ENCODE measurements at regions not wholly inside any gene's neighbourhood (a gene's known extent, or its start where the extent isn't known, plus 50 kb on each side); places are given as distances from the start of the nearest gene placed in this dataset.

DNA sequence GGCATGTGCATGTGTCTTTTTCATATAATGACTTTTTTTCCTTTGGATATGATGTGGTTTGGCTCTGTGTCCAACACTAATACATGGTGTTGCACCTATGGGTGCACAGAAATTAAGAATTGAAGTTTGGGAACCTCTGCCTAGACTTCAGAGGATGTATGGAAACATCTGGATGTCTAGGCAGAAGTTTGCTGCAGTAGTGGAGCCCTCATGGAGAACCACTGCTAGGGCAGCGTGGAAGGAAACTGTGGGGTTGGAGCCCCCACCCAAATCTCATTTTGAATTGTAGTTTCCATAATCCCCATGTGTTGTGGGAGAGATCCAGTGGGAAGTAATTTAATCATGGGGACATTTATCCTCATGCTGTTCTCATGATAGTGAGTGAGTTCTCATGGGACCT lies 235.0 kb upstream of the TRPC7 start:
- TF ChIP-seq, protein P1, sequence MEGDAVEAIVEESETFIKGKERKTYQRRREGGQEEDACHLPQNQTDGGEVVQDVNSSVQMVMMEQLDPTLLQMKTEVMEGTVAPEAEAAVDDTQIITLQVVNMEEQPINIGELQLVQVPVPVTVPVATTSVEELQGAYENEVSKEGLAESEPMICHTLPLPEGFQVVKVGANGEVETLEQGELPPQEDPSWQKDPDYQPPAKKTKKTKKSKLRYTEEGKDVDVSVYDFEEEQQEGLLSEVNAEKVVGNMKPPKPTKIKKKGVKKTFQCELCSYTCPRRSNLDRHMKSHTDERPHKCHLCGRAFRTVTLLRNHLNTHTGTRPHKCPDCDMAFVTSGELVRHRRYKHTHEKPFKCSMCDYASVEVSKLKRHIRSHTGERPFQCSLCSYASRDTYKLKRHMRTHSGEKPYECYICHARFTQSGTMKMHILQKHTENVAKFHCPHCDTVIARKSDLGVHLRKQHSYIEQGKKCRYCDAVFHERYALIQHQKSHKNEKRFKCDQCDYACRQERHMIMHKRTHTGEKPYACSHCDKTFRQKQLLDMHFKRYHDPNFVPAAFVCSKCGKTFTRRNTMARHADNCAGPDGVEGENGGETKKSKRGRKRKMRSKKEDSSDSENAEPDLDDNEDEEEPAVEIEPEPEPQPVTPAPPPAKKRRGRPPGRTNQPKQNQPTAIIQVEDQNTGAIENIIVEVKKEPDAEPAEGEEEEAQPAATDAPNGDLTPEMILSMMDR (IDR thresholded peaks at IDR 0.05; ENCODE audit: borderline replicate concordance) = no peak
- Histone ChIP-seq H3K27ac (replicated peaks) (no peak overlapping the region), H3K4me3 (no peak overlapping the region), H3K9me3 (replicated peaks) (peaks cover 51% of the 10 kb centered on the region), H3K4me1 (no peaks in the 10 kb centered on the region), H3K27me3 (ENCODE audit: low read depth) (no peaks in the 10 kb centered on the region), H3K36me3 (no peaks in the 10 kb centered on the region)
- no peak for DNase-seq
- intact Hi-C loops (cut with micrococcal nuclease) = no loop called here

DNA sequence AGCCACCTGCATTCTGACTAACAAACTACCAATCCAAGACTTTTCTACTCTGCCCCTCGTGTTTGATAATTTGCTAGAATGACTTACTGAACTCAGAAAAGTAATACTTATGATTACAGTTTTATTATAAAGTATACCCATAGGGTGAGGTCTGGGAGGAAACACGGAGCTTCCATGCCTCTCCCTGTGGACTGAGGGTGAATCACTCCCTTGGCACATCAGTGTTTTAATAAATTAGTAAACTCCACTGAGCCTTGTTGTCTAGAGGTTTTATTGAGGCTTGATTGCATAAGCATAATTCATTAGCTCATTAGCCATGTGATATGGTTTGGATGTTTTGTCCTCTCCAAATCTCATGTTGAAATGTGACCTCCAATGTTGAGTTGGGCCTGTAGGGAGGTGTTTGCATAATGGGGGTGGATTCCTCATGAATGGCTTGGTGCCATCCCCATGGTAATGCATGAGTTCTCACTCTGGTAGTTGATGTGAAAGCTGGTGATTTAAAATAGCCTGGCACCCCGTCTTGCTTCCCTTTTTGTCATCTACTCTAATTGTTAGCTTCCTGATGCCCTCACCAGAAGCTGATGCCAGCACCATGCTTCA lies 233.6 kb upstream of the TRPC7 start:
- Histone ChIP-seq H3K4me1 (no peaks in the 10 kb centered on the region), H3K36me3 (no peaks in the 10 kb centered on the region), H3K27ac (replicated peaks) (no peak overlapping the region), H3K27me3 (ENCODE audit: low read depth) (peaks cover 7% of the 10 kb centered on the region), H3K4me3 (no peak overlapping the region), H3K9me3 (replicated peaks) (peaks cover 41% of the 10 kb centered on the region)
- intact Hi-C loops (cut with micrococcal nuclease) = no loop called here
- DNase-seq = no peak
- TF ChIP-seq, protein P1 (IDR thresholded peaks at IDR 0.05; ENCODE audit: borderline replicate concordance) = no peak

DNA sequence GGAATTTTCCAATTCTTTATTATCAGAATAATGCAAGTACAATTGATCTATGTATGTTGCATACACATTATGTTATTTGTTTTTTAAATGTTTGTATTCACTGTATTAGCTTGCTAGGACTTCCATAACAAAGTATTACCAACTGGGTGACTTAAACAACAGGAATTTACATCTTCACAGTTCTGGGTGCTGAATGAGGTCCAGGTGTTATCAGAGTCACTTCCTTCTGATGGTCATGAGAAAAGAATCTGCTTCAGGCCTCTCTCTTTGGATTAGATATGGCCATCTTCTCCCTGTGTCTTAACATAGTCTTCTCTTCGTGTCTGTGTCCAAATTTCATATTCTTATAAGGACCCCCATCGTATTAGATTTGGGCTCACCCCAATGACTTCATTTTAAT lies 229.1 kb upstream of the TRPC7 start:
- Histone ChIP-seq H3K27me3 (ENCODE audit: low read depth) (peaks cover 19% of the 10 kb centered on the region), H3K27ac (replicated peaks) (no peak overlapping the region), H3K36me3 (no peaks in the 10 kb centered on the region), H3K9me3 (replicated peaks) (peaks cover 18% of the 10 kb centered on the region), H3K4me3 (no peak overlapping the region), H3K4me1 (no peaks in the 10 kb centered on the region)
- intact Hi-C loops (cut with micrococcal nuclease) = no loop called here
- TF ChIP-seq, protein P1 (IDR thresholded peaks at IDR 0.05; ENCODE audit: borderline replicate concordance) = no peak
- no peak for DNase-seq

DNA sequence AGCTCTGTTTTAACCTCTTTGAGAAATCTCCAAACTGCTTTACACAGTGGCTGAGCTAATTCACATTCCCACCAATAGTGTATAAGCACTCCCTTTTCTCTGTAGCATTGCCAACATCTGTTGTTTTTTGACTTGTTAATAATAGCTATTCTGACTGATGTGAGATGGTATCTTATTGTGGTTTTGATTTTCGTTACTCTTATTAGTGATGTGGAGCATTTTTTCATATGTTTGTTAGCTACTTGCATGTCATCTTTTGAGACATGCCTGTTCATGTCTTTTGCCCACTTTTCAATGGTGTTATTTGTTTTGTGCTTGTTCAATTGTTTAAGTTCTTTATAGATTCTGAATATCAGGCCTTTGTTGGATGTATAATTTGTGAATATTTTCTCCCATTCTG lies 225.2 kb upstream of the TRPC7 start:
- Histone ChIP-seq H3K27ac (replicated peaks) (no peak overlapping the region), H3K36me3 (no peaks in the 10 kb centered on the region), H3K27me3 (ENCODE audit: low read depth) (peaks cover 19% of the 10 kb centered on the region), H3K4me3 (no peak overlapping the region), H3K9me3 (replicated peaks) (peaks cover 19% of the 10 kb centered on the region), H3K4me1 (no peaks in the 10 kb centered on the region)
- TF ChIP-seq, protein P1 (IDR thresholded peaks at IDR 0.05; ENCODE audit: borderline replicate concordance) = no peak
- no peak for DNase-seq
- intact Hi-C loops (cut with micrococcal nuclease) = no loop called here

DNA sequence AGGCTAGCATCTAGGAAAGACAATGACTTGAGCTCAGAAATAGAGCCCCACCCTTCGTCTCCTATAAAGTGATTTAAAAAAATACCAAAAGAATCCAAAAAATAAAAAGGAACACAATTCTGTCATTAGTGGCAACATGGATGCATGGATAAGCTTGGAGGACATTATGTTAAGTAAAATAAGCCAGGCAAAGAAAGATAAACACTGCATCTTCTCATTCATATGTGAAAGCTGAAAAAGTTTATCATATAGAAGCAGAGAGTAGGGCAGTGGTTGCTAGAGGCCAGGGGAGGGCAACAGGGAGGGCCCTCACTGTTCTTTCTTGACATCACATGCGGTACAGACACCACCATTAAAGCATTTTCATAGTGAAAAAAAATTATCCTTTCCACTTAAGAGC lies 220.9 kb upstream of the TRPC7 start:
- DNase-seq = no peak
- Histone ChIP-seq H3K9me3 (replicated peaks) (peaks cover 16% of the 10 kb centered on the region), H3K36me3 (no peaks in the 10 kb centered on the region), H3K27me3 (ENCODE audit: low read depth) (peaks cover 21% of the 10 kb centered on the region), H3K27ac (replicated peaks) (no peak overlapping the region), H3K4me3 (no peak overlapping the region), H3K4me1 (no peaks in the 10 kb centered on the region)
- intact Hi-C loops (cut with micrococcal nuclease) = no loop called here
- TF ChIP-seq, protein P1 (IDR thresholded peaks at IDR 0.05; ENCODE audit: borderline replicate concordance) = no peak
